ENCODE measurements at regions not wholly inside any gene's neighbourhood (a gene's known extent, or its start where the extent isn't known, plus 50 kb on each side); places are given as distances from the start of the nearest gene placed in this dataset.
"Not testable (repeated sequence)": the region's sequence is repeated elsewhere in the genome, so short reads cannot be mapped to it uniquely, and the experiment has no call there.

DNA sequence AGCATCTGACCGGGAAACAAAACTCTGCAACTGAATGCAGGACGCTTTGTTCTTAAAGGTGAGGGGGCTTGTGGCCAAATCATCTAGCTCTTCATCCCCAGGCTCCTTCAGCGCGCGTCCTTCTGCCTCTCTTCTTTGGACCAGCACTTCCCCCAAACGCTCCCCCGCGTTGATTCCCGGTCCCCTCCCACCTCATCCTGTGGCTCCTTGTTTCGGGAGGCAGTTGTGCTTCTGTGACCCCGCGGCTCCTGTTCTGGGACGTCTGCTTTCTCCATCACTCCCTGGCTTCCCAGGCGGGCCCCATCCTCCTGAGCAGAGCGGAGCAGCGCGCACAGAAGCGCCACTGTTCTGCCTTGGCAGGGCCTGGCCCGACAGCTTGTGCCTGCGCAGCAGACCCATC is 109.7 kb upstream of the ZNG1E start:
- H3K9me3 Mint-ChIP-seq = peaks cover 29% of the 10 kb centered on the region
- DNase-seq; H3K27ac ChIP-seq (ENCODE audit: low read depth, low read length); H3K9me3 ChIP-seq (ENCODE audit: control insufficient read depth, low read length); H3K4me3 ChIP-seq (ENCODE audit: low read length); H3K4me1 ChIP-seq (ENCODE audit: control insufficient read depth, insufficient read depth, low read length); H3K27me3 ChIP-seq (ENCODE audit: control insufficient read depth, insufficient read depth, low read length, poor library complexity, severe bottlenecking); H3K4me3 Mint-ChIP-seq; H3K27ac Mint-ChIP-seq; H3K9ac ChIP-seq (ENCODE audit: extremely low read depth, low read length, poor library complexity, severe bottlenecking); H3K27me3 Mint-ChIP-seq (ENCODE audit: insufficient read depth); H3K36me3 Mint-ChIP-seq (ENCODE audit: low read depth); H3K4me1 Mint-ChIP-seq; H3K36me3 ChIP-seq (ENCODE audit: control insufficient read depth, insufficient read depth, low read length): not testable (repeated sequence)
- WGBS, 2 experiments (ENCODE audit: insufficient coverage in 1 of 2, insufficient read length in 1 of 2) = 67 to 100% methylated on average over 3 to 14 of the region's 20 CpGs

DNA sequence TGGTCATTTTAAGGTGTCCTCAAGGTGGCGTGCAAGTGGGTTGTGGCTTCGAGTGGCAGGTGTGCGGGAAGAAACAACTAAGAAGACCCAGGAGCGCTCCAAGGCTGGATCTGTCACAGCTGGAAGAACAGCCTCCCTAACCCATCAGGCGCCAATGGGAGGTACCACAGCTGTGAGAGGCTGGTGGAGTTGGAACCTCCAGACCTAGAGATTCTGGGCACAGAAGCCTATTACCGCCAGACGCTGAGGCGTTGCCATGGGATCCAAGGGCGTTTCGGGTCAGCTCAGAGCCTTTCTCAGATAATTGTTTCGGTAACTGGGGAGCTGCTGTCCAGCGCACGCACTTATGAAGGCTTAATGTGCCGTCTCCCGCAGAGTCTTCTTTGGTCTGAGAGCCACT is 156.7 kb upstream of the ZNG1E start:
- not testable (repeated sequence) for H3K27ac Mint-ChIP-seq

DNA sequence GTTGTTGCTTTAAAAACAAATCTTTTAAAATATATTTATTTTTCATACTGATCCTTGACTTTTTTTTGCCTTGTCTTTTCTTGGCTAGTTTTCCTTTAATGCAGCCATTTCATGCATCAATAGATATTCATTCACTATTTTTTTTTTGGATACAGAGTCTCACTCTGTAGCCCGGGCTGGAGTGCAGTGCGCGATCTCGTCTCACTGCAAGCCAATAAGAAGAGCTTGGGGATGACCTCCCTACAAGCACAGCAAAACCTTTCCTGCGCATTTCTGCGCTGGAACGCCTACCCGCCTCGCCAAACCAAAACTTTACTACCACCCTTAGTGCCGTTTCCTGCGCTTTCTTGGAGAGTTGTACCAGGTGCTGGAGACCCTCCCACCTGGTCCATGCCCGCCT is 161.3 kb upstream of the ZNG1E start:
- H3K9ac ChIP-seq (ENCODE audit: extremely low read depth, low read length, poor library complexity, severe bottlenecking); H3K27ac ChIP-seq (ENCODE audit: low read depth, low read length); H3K4me3 ChIP-seq (ENCODE audit: low read length); H3K27me3 ChIP-seq (ENCODE audit: control insufficient read depth, insufficient read depth, low read length, poor library complexity, severe bottlenecking); H3K9me3 ChIP-seq (ENCODE audit: control insufficient read depth, low read length); DNase-seq; H3K36me3 Mint-ChIP-seq (ENCODE audit: low read depth); H3K4me3 Mint-ChIP-seq; H3K27ac Mint-ChIP-seq; H3K36me3 ChIP-seq (ENCODE audit: control insufficient read depth, insufficient read depth, low read length); H3K4me1 Mint-ChIP-seq; H3K27me3 Mint-ChIP-seq (ENCODE audit: insufficient read depth); H3K4me1 ChIP-seq (ENCODE audit: control insufficient read depth, insufficient read depth, low read length): not testable (repeated sequence)
- WGBS, 2 experiments (ENCODE audit: insufficient coverage in 1 of 2, insufficient read length in 1 of 2) = 88 to 94% methylated on average over 4 to 11 of the region's 12 CpGs
- H3K9me3 Mint-ChIP-seq = peaks cover 30% of the 10 kb centered on the region

More for the DNA sequence above, 156.7 kb upstream of the ZNG1E start:
- H3K27me3 ChIP-seq (ENCODE audit: control insufficient read depth, insufficient read depth, low read length, poor library complexity, severe bottlenecking); DNase-seq; H3K27me3 Mint-ChIP-seq (ENCODE audit: insufficient read depth); H3K4me3 Mint-ChIP-seq; H3K4me3 ChIP-seq (ENCODE audit: low read length); H3K4me1 Mint-ChIP-seq; H3K9me3 ChIP-seq (ENCODE audit: control insufficient read depth, low read length); H3K36me3 ChIP-seq (ENCODE audit: control insufficient read depth, insufficient read depth, low read length); H3K27ac ChIP-seq (ENCODE audit: low read depth, low read length); H3K4me1 ChIP-seq (ENCODE audit: control insufficient read depth, insufficient read depth, low read length); H3K36me3 Mint-ChIP-seq (ENCODE audit: low read depth); H3K9ac ChIP-seq (ENCODE audit: extremely low read depth, low read length, poor library complexity, severe bottlenecking): not testable (repeated sequence)
- 63% methylated on average over 2 of the region's 15 CpGs; no CpG with 5 or more reads in 1 of the 2 experiments for WGBS, 2 experiments (ENCODE audit: insufficient coverage in 1 of 2, insufficient read length in 1 of 2)
- H3K9me3 Mint-ChIP-seq = peaks cover 12% of the 10 kb centered on the region

DNA sequence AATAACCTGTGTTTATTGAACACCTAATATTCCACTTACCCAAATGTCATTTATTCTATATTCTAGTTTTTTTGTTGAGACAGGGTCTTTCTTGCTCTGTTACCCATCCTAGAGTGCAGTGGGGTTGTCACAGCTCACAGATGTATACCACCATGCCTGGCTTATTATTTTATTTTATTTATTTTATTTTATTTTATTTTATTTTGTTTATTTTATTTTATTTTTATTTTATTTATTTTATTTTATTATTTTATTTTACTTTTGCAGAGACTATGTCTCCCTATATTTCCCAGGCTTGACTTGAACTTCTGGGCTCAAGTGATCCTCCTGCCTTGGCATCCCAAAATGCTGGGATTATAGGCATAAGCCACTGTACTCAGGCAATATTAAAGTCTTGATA is 167.8 kb upstream of the ZNG1E start:
- H3K4me3 ChIP-seq (ENCODE audit: low read length); H3K27me3 ChIP-seq (ENCODE audit: control insufficient read depth, insufficient read depth, low read length, poor library complexity, severe bottlenecking); H3K4me1 Mint-ChIP-seq; H3K4me1 ChIP-seq (ENCODE audit: control insufficient read depth, insufficient read depth, low read length); DNase-seq; H3K4me3 Mint-ChIP-seq; H3K27ac Mint-ChIP-seq; H3K36me3 ChIP-seq (ENCODE audit: control insufficient read depth, insufficient read depth, low read length); H3K27me3 Mint-ChIP-seq (ENCODE audit: insufficient read depth); H3K9ac ChIP-seq (ENCODE audit: extremely low read depth, low read length, poor library complexity, severe bottlenecking); H3K27ac ChIP-seq (ENCODE audit: low read depth, low read length); H3K9me3 ChIP-seq (ENCODE audit: control insufficient read depth, low read length); H3K36me3 Mint-ChIP-seq (ENCODE audit: low read depth): not testable (repeated sequence)
- H3K9me3 Mint-ChIP-seq = peaks cover 24% of the 10 kb centered on the region

DNA sequence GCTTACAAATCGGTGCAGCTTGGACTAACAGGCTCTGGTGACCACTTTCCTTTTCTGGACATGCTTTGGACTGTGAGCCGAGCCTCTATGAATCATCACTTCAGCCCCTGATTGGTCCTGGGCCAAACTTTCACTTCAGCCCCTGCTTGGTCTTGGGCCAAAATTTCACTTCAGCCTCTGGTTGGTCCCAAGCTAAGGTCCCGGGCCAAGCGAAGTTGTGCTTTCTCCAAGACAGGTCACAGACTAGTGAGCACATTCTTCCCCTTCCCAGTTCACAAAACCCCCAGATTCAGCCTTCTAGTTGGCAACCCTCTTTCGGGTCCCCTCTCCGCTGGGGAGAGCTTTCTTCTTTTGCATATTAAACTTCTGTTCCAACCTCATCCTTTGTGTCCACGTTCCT is 171.0 kb upstream of the ZNG1E start:
- not testable (repeated sequence) for H3K27ac ChIP-seq (ENCODE audit: low read depth, low read length); H3K4me3 Mint-ChIP-seq; H3K36me3 Mint-ChIP-seq (ENCODE audit: low read depth); H3K4me1 Mint-ChIP-seq; H3K4me3 ChIP-seq (ENCODE audit: low read length); H3K9me3 ChIP-seq (ENCODE audit: control insufficient read depth, low read length); H3K4me1 ChIP-seq (ENCODE audit: control insufficient read depth, insufficient read depth, low read length); DNase-seq; H3K9ac ChIP-seq (ENCODE audit: extremely low read depth, low read length, poor library complexity, severe bottlenecking); H3K27me3 Mint-ChIP-seq (ENCODE audit: insufficient read depth); H3K27ac Mint-ChIP-seq; H3K36me3 ChIP-seq (ENCODE audit: control insufficient read depth, insufficient read depth, low read length); H3K27me3 ChIP-seq (ENCODE audit: control insufficient read depth, insufficient read depth, low read length, poor library complexity, severe bottlenecking)
- 89 to 92% methylated on average over 2 to 4 of the region's 7 CpGs for WGBS, 2 experiments (ENCODE audit: insufficient coverage in 1 of 2, insufficient read length in 1 of 2)
- peaks cover 25% of the 10 kb centered on the region for H3K9me3 Mint-ChIP-seq

DNA sequence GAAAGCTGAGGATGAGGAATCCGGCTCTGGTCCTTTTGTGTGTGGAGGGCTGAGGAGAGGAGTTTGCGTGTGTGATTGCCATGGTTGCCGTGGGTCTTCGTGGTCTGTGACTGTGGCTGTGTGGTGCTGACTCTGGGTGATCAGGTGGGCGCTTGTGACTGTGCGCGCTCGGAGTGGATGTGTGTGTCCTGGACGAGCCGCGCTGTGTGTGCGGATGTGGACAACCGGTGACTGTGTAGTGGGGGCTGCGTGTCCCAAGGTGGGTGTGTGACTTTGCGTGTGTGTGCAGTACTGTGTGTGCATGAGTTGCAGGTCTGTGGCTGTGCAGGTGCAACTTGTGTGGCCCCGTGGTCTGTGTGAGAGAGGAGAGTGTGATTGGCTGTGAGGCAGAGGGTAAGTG is 172.0 kb upstream of the ZNG1E start:
- WGBS, 2 experiments (ENCODE audit: insufficient coverage in 1 of 2, insufficient read length in 1 of 2) = 95% methylated on average over 10 of the region's 16 CpGs; no CpG with 5 or more reads in 1 of the 2 experiments
- not testable (repeated sequence) for H3K9me3 ChIP-seq (ENCODE audit: control insufficient read depth, low read length)

DNA sequence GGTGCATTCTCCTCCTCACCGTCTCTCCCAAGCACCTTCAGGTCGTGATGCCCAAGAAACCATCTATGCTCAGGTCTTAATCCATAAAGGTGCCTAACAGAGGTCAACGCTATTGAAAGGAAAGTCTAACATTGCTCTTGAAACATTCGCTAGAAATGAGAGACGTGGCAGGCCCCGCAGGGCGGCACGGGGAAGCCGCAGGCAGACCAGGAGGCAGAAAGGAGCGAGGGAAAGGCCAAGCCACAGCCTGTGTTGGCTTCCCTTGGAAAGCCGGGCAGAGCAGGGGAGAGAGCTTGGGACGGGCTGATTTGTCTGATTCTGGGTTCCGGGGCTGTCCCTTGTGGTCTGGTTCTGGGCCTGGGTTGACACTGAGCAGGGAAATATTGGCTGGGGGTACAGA is 192.8 kb upstream of the ZNG1E start:
- not testable (repeated sequence) for H3K4me3 Mint-ChIP-seq; H3K36me3 Mint-ChIP-seq (ENCODE audit: low read depth); DNase-seq; H3K4me3 ChIP-seq (ENCODE audit: low read length); H3K4me1 Mint-ChIP-seq; H3K27me3 Mint-ChIP-seq (ENCODE audit: insufficient read depth); H3K36me3 ChIP-seq (ENCODE audit: control insufficient read depth, insufficient read depth, low read length); H3K27ac Mint-ChIP-seq; H3K27ac ChIP-seq (ENCODE audit: low read depth, low read length); H3K9me3 ChIP-seq (ENCODE audit: control insufficient read depth, low read length); H3K4me1 ChIP-seq (ENCODE audit: control insufficient read depth, insufficient read depth, low read length); H3K27me3 ChIP-seq (ENCODE audit: control insufficient read depth, insufficient read depth, low read length, poor library complexity, severe bottlenecking); H3K9ac ChIP-seq (ENCODE audit: extremely low read depth, low read length, poor library complexity, severe bottlenecking)
- H3K9me3 Mint-ChIP-seq = peaks cover 58% of the 10 kb centered on the region
- 79 to 84% methylated on average over 4 to 13 of the region's 13 CpGs for WGBS, 2 experiments (ENCODE audit: insufficient coverage in 1 of 2, insufficient read length in 1 of 2)

More for the DNA sequence above, 172.0 kb upstream of the ZNG1E start:
- H3K36me3 ChIP-seq (ENCODE audit: control insufficient read depth, insufficient read depth, low read length); DNase-seq; H3K9ac ChIP-seq (ENCODE audit: extremely low read depth, low read length, poor library complexity, severe bottlenecking); H3K27me3 Mint-ChIP-seq (ENCODE audit: insufficient read depth); H3K36me3 Mint-ChIP-seq (ENCODE audit: low read depth); H3K4me3 Mint-ChIP-seq; H3K4me3 ChIP-seq (ENCODE audit: low read length); H3K4me1 ChIP-seq (ENCODE audit: control insufficient read depth, insufficient read depth, low read length); H3K27ac ChIP-seq (ENCODE audit: low read depth, low read length); H3K27ac Mint-ChIP-seq; H3K27me3 ChIP-seq (ENCODE audit: control insufficient read depth, insufficient read depth, low read length, poor library complexity, severe bottlenecking); H3K4me1 Mint-ChIP-seq: not testable (repeated sequence)
- peaks cover 29% of the 10 kb centered on the region for H3K9me3 Mint-ChIP-seq
